GM18499 (cell line): ENCODE measurements at regions not wholly inside any gene's neighbourhood (a gene's known extent, or its start where the extent isn't known, plus 50 kb on each side); places are given as distances from the start of the nearest gene placed in this dataset.
"Not testable (repeated sequence)": the region's sequence is repeated elsewhere in the genome, so short reads cannot be mapped to it uniquely, and the experiment has no call there.

ENCODE experiments used
- ATAC-seq: cut with Tn5 transposase; IDR thresholded peaks from one replicate; pipeline ENCODE4 v1.9.1; 2021; ENCODE audit warnings: moderate number of reproducible peaks; ENCODE audit not compliant: insufficient read depth, unreplicated experiment

DNA sequence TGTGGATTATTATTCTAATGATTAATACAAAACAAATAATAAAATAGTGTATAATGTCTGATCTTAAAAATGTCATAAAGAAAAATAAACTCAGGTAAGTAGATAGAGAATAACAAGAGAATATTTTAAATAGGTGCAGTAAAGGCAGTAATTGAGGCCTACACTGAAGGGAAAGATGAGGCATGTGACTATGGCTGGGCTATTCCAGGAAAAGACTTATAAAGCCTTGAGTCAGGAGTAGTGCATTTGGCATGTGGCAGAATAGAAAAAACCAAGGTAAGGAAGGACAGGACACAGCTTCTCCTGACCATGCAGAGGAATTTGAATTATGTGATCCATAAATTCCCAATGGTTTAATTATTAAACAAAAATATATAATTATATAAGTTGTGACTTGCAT, 215.6 kb upstream of the C1QTNF3 start:
- not testable (repeated sequence) for ATAC-seq

DNA sequence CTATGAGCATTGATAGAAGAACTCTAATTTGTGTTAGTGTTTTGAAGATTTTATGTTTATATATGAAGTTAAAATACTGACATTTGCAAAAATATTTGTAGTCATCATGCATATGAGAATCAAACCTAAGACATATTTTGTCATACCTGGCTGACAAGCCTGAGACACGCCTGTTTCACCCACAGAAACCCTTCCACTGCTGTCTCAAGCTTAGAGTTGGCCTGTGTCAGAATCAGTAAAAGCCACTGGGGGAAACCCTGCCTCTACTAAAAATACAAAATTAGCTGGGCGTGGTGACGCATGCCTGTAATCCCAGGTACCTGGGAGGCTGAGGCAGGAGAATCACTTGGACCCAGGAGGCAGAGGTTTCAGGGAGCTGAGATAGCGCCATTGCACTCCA, 218.0 kb upstream of the C1QTNF3 start:
- ATAC-seq, result not testable (repeated sequence)

DNA sequence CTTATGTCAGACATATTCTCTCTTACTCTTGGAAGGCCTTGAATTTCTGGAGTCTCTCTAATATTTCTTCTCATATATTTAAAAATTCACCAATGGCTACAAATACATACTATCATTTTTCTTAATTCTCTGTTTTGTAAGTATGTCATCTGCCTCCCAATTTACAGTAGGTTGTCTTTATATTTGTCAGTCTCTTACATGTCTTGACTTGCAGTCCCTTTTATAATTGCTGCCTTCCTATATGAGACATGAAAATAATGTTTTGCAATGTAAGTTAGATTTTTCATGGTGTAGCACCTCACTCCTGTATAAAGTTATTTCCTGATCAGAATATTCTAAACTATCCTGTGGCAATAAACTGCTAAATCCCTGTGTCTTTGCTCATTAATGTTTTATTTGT, 223.1 kb upstream of the C1QTNF3 start:
- not testable (repeated sequence) for ATAC-seq

DNA sequence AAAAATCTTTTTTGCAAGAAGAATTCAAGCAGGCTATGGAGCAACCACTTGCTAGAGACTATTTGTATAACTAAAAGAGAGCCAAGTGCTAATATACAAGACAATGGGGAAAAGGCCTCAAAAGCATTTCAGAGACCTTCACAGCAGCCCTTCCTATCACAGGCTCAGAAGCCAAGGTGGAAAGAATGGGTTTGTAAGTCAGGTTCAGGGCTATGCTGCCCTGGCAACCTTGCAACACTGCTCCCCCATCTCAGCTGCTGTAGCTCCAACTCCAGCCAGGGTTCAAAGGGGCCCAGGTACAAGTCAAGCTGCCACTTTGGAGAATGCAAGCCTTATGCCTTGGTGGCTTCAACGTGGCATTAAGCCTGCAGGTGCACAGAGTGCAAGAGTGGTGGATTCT, 253.7 kb upstream of the C1QTNF3 start:
- not testable (repeated sequence) for ATAC-seq

DNA sequence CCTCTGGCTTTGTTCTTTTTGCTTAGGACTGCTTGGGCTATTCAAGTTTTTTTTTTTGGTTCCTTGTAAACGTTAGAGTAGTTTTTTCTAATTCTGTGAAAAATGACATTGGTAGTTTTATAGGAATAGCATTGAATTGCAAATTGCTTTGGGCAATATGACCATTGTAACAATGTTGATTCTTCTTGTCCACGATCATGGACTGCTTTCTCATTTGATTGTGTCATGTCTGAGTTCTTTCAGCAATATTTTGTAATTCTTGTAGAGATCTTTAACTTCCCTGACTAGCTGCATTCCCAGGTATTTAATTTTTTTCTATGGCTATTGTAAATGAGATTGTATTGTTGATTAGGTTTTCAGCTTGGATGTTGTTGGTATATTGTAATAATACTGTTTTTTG, 286.2 kb upstream of the C1QTNF3 start:
- ATAC-seq, result not testable (repeated sequence)

DNA sequence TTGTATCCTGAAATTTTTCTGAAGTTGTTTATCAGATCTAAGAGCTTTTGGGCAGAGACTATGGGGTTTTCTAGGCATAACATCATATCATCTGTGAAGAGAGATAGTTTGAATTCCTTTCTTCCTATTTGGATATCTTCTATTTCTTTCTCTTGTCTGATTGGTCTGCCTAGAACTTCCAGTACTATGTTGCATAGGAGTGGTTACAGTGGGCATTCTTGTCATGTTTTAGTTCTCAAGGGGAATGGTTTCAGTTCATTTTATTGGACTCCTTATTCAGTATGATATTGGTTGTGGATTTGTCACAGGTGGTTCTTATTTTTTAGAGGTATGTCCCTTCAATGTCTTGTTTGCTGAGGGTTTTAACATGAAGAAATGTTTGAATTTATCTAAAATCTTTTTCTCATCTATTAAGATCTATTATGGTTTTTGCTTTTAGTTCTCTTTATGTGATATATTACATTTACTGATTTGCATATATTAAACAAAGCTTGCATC, 286.6 kb upstream of the C1QTNF3 start:
- ATAC-seq, result not testable (repeated sequence)

DNA sequence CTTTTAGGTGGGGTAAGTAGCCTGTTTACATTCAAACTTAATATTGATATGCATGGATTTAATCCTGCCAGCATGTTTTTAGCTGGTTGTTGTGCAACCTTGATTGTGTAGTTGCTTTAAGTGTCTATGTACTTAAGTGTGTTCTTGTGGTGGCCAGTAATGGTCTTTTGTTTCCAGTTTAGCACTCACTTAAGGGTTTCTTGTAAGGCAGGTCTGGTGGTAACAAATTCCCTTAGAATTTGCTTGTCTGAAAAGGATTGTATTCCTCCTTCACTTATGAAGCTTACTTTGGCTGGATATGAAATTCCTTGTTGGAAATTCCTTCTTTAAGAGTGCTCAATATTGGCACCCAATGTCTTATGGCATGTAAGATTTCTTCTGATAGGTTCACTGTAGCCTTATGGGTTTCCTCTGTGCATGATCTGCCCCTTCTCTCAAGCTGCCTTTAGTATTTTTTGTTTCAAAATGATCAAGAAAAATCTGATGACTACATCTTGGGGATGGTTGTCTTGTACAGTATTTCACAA, 289.0 kb upstream of the C1QTNF3 start:
- ATAC-seq, result not testable (repeated sequence)

DNA sequence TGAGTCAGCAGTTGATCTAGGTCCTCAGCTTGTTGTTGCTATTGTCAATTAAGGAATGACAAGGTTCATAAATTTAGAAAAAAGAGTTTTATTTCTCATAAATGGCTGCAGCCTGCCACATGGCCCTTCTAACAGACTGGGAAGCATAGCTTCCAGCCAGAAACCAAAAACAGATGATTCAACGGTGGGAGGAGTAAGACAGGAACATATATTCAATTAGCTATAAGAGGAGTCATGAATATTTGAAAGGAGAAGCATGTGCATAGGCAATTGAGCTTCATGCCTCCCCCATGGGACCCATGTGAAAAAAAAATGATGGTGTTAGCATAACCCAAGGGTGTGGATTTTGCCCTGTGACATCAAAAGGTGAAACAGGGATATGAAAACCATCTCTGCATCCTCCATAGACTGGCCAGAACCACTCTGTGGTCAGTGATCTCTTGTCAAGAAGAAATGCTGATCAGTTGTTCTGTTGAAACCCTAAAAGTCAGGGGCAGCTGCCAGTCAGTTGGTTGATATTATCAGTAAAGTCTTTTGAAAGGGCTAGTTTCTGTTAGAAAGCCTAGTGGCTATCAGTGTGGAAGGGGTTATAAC, 296.5 kb upstream of the C1QTNF3 start:
- ATAC-seq, result not testable (repeated sequence)

DNA sequence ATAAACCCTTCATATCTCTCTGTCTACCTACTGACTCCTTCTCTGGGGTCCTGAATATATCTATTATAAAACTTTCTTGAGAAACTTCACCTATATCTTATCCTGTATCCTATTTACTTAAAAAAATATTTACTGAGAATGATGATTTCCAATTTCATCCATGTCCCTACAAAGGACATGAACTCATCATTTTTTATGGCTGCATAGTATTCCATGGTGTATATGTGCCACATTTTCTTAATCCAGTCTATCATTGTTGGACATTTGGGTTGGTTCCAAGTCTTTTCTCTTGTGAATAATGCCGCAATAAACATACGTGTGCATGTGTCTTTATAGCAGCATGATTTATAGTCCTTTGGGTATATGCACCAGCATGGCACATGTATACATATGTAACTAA, 301.7 kb upstream of the RAI14 start:
- ATAC-seq, result not testable (repeated sequence)

DNA sequence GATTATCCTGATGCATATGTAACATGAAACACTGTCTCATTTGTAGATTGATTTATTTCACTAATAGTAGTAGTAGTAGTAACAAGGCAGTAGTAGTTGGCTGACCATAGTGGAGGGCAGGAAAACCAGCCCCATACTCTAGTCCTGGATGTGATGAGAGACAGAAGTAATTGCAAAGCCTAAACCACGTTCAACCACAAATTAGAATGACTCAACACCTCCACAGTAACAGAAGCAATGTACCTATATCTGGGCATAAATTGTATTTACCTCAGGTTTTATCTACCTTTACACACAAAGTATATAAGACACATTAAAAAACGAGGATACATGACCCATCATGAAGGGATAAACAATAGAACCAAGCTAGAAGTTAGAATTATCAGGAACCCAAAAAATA, 284.7 kb upstream of the RAI14 start:
- not testable (repeated sequence) for ATAC-seq

DNA sequence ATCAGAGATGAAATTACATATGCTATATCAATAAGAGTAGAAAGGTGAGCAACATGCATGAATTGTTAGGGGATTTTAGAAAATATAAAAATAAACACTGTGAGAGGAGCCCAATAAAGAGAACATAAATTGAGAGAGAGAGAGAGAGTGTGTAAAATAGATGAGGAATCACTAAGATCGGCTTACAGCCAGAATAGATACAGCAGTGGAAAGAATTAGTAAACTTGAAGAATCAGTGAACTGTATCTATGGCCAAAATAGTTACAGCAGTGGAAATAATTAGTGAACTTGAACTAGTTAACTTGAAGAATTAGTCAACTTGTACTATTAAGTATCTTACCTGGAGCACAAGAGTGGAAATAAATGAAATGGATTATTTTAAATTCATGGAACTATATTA, 284.3 kb upstream of the RAI14 start:
- ATAC-seq, result not testable (repeated sequence)

DNA sequence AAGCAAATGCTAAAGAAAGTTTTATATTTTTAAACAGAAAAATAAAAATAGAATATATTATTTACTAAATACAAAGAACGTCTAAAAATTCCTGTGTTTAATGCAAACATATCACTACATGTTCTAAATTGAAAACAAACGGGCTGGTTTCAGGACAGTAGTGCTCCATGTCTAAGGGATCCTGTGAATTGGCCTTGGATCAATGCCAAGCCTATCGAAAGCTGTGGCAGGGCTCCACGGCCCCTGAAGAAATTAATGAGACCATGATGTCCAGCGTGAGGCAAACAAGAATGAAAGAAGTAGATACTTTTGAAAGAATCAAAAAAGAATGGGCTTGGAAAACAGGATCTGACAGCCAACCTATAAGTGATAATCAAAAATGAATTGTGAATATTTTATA, 283.4 kb upstream of the RAI14 start:
- not testable (repeated sequence) for ATAC-seq

DNA sequence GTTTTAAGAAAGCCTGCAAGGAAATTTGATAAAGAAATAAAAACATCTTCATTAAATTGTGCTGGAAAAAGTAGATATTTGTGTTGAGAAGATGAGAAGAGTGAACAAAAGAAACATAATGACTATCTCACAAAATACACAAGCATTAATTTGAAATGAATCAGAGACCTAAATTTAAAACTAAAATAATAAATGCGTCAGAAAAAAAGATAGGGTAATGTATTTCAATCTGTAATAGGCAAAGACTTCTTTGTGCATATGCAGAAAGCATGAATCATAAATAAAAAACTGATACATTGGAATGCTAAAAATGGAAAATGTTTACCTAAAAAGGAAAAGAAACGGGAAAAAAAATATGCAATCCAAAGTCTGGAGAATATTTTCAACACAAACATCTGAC, 278.5 kb upstream of the RAI14 start:
- not testable (repeated sequence) for ATAC-seq

DNA sequence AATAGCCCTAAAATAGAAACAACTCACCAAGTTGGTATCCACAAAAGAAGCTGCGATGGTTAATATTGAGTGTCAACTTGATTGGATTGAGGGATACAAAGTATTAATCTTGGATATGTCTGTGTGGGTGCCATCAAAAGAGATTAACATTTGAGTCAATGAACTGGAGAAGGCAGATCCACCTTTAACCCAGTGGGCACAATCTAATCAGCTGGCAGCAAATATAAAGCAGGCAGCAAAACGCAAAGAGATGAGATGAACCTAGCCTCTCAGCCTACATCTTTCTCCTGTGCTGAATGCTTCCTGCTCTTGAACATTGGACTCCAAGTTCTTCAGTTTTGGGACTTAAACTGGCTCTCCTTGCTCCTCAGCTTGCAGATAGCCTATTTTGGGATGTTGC, 277.6 kb upstream of the RAI14 start:
- ATAC-seq, result not testable (repeated sequence)

DNA sequence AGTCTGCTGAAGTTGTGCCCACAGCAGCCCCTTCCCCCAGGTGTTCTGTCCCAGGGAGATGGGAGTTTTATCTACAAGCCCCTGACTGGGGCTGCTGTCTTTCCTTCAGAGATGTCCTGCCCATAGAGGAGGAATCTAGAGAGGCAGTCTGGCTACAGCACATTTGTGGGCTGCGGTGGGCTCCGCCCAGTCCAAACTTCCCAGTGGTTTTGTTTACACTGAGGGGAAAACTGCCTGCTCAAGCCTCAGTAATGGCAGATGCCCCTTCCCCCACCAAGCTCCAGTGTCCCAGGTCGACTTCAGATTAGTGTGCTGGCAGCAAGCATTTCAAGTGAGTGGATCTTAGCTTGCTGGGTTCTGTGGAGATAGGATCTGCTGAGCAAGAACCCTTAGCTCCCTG, 267.4 kb upstream of the RAI14 start:
- not testable (repeated sequence) for ATAC-seq

DNA sequence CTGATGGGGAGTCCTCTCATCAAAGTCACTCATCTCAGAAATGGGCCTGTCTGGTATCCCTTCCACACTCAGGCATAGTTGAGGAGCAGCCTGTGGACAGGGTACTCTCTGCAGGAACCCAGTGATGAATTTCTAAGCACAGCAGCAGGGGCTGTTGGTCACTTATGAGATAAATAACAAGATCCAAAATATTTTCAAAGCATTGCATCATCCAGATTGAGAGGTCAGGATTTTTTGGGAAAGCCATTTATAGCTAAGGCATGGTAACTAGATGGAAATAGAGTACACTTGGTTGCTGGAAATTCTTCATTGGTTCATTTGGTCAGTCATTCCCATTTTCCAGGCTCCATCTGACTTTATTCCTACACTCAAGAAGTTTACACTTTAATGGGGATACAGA, 246.8 kb upstream of the RAI14 start:
- no peak for ATAC-seq

DNA sequence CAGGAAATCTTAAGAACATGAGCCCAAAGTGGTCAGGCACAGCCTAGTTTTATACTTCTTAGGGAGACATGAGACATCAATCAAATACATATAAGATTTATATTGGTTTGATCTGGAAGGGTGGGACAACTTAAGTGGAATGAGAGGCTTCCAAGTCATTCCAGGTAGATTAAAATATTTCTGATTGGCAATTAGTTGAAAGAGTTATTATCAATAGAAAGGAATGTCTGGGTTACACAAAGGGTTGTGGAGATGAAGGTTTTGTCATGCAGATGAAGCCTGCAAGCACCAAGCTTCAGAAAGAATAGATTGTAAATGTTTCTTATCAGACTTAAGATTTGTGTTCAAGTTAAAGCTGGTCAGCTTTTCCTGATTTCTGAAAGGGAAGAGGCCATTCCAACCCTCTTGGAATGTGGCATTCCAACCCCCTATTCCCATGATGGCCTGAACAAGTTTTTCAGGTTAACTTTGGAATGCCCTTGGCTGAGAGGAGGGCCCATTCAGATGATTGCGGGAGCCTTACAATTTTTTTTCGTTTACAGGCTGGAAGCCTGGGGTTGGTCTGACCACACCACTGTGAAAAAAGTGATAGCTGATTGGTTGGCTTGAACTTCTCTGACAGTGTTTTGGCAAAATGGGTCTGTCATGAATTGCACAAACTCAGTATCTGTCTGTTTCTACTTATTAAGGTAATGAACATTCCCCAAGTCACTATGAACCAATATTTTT, 245.6 kb upstream of the RAI14 start:
- no peak for ATAC-seq

DNA sequence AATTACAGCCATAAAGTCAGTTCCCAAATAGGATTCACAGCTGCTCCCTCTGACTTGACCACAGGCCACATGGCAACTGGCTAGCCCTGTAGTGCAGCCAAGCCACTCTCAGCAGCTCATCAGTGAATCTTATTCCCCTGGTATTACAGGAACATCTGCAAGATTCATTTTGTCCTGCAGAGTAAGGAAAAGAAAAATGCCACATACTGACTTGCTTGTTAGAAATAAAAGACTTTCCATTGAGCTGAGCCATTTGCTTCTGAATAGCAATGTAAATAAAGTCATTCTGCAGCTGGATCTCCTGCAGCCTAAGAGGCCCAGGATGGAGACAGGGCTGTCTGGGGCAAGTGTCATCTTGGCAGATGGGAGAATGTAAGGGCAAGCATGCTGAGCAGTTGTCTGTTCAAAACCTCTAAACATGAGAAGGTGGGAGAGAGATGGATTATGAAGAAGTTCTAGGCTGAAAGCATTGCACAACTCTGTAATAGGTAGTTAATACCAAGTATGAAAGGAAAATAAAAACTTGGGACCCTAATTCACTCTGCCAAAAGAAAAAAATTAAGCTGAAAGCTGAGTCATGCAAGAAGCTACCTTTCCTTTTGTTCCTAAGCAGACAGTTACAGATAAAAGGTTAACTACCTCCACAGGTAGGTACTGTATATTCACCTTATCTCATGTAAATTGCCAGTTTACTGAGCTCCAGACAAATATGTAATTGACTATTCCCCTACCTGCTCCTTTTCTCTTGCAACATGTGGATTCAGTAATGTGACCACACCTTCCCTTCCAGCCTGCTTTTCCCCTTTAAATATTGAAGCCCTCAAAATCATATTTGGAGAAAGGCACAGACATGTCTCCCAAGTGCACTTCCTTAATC, 244.4 kb upstream of the RAI14 start:
- no peak for ATAC-seq

DNA sequence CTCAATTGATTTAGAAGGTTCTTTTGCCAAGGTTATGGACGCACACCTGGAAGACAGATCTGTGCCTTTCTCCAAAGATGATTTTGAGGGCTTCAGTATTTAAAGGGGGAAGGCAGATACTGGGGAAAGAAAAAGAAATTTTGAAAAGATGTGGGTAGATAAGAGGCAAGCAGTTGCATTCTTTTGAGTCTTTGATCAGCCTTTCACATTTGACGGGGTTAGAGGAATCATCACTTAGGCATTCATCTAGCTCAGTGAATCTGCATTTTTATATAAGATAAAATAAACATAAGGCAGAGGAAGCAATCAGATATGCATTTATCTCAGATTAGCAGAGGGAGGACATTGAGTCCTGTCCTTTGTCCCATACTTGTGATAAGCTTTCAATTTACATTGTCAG, 243.4 kb upstream of the RAI14 start:
- no peak for ATAC-seq

DNA sequence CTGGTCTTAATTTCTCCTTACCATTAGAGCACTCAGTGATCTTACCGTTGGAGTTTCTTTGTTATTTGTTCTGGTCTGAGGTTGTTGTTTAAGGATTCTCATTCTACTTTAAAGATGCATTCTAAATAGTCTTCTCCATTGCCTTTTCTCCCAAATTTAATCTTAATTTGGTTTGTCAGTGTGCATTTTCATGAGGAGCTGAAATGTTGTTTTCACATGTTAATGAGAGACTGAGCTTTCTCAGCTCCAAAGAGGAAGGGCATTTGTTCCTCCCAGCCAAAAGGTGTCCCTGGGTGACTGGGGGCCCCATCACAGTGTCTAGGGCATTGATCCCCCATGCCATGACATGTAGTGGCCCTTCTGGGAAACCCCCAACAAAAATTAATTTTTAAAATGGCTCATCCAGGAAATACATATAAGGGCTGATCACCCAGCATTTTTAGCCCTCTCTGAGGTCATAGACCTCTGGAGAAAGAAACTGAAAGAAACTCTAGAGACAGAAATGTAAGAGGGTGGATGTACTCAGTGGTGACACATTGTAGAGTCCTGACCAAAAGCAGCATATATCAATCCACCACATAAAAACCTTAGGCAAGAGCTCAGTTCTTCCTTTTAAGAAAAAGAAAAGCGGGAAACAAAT, 240.4 kb upstream of the RAI14 start:
- peak; percentile 100 for ATAC-seq
